GM21528 (cell line): ENCODE measurements at regions not wholly inside any gene's neighbourhood (a gene's known extent, or its start where the extent isn't known, plus 50 kb on each side); places are given as distances from the start of the nearest gene placed in this dataset.

Source experiments
- ATAC-seq: cut with Tn5 transposase; IDR thresholded peaks from one replicate; pipeline ENCODE4 v1.9.1; 2021; ENCODE audit warnings: mild to moderate bottlenecking, moderate library complexity; ENCODE audit not compliant: unreplicated experiment, low FRiP score

GRCh38 chr6:139496654-139497344 lies 122.4 kb upstream of the CITED2 start:
- ATAC-seq = no peak

GRCh38 chr6:139494376-139494990 lies 120.0 kb upstream of the CITED2 start:
- no peak for ATAC-seq

- ATAC-seq = peak; percentile 74
Observed at GRCh38 chr6:139490482-139490881, 116.0 kb upstream of the CITED2 start.

- ATAC-seq = no peak
Observed at GRCh38 chr6:139486476-139486799, 112.0 kb upstream of the CITED2 start.

GRCh38 chr6:139485742-139486475 lies 111.5 kb upstream of the CITED2 start:
- ATAC-seq = no peak

GRCh38 chr6:139485185-139485584 lies 110.7 kb upstream of the CITED2 start:
- no peak for ATAC-seq

- no peak for ATAC-seq
Observed at GRCh38 chr6:139483079-139483478, 108.6 kb upstream of the CITED2 start.

- ATAC-seq = no peak
Observed at GRCh38 chr6:139482287-139482686, 107.8 kb upstream of the CITED2 start.

- ATAC-seq = no peak
Observed at GRCh38 chr6:139480356-139481165, 106.1 kb upstream of the CITED2 start.

GRCh38 chr6:139479433-139480222 lies 105.2 kb upstream of the CITED2 start:
- no peak for ATAC-seq

- ATAC-seq = no peak
Observed at GRCh38 chr6:139475646-139476045, 101.2 kb upstream of the CITED2 start.

- no peak for ATAC-seq
Observed at GRCh38 chr6:139475241-139475640, 100.8 kb upstream of the CITED2 start.

- ATAC-seq = no peak
Observed at GRCh38 chr6:139474145-139475108, 100.0 kb upstream of the CITED2 start.

- ATAC-seq = no peak
Observed at GRCh38 chr6:139473731-139474130, 99.3 kb upstream of the CITED2 start.

- ATAC-seq = no peak
Observed at GRCh38 chr6:139473231-139473701, 98.8 kb upstream of the CITED2 start.

- no peak for ATAC-seq
Observed at GRCh38 chr6:139472351-139473015, 98.0 kb upstream of the CITED2 start.

GRCh38 chr6:139470997-139471396 lies 96.5 kb upstream of the CITED2 start:
- no peak for ATAC-seq

GRCh38 chr6:139468178-139468819 lies 93.9 kb upstream of the CITED2 start:
- no peak for ATAC-seq
